Fibroblast of skin of back (primary cell): ENCODE measurements at regions not wholly inside any gene's neighbourhood (a gene's known extent, or its start where the extent isn't known, plus 50 kb on each side); places are given as distances from the start of the nearest gene placed in this dataset.
A peak's percentile ranks its signal among the peaks of the same experiment; 100 is the strongest.

Source experiments
- DNase-seq: peaks from one replicate; pipeline ENCODE4 v3.0.0-alpha.2; 2013

- DNase-seq, result peak; percentile 91
These were observed 462.3 kb downstream of the MEIS1 start for GRCh38 chr2:66897181-66897580.

GRCh38 chr2:66897691-66898150 is 462.8 kb downstream of the MEIS1 start:
- DNase-seq, result peak; percentile 67

GRCh38 chr2:66899109-66899508 is 464.2 kb downstream of the MEIS1 start:
- DNase-seq, result peak; percentile 30

DNA sequence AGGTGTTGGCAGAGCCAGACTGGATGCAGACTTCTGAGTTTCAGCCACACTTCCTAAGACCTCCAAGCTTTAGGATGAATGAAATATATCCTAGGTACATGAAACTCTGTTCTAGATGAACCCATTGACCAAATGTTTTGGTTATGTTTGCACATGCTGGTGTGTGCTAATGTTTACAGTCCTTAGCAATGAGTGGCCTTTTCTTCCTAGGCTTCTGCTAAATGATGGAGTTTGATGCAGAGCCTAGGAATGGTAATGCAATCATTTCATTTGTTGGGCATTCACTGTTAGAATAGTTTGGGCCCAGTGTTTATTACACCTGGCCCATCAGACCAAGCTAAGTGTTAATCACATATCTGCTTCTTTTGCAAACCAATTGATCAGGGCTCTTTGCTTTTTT is 464.7 kb downstream of the MEIS1 start:
- DNase-seq, result peak; percentile 11

GRCh38 chr2:66901344-66901743 is 466.4 kb downstream of the MEIS1 start:
- DNase-seq, result peak; percentile 18

DNA sequence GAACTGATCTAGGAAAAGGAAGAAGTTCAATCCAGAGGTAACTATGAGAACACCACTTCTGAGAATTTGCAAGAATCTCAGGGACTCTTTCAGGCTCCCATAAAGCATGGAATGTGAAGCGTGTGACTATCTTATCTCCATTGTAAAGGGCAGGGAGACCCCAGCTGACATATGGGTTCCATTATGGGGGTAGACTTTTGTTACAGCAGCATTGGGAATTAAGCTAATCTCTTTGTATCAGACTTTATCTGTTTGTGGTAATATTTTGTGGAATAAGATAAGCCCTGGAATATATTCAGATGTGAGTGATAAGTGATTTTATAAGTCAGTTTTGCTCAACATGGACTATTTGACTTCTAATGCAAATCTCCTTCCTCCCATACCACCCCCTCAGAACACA is 468.3 kb downstream of the MEIS1 start:
- no peak for DNase-seq

DNA sequence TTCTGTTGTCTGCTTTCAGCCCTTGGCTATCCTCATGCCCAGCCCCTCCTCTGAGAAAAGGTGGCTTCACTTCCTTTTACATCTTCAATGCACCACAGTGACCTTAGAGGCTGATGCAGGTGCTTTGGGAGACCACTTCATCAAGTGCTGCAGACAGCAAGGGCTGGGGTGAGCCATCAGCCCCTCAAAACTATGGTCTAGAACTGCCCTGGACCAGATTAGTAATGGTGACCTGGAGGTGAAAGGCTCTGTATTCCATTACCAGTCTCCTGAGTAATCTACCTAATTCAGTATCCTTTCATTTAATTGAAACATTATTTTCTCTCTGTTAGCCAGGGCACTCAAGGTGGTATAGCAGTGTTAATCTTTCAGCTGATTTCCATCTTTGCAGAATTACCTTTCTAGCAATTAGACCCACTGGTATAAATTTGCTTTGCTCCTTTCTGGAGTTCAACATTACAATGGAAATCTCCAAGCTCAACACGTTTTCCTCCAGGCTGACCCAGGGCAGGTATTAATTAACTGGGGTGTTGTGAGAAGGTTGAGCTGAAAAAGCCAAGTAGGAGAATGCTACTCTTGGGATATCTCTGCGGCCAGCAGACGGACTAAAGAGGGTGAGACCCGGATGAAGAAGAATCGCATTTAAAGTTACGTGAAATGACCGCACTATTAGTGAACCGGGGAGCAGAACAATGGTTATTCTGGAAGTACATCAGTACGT is 469.0 kb downstream of the MEIS1 start:
- DNase-seq, result no peak

GRCh38 chr2:66915237-66915636 is 480.3 kb downstream of the MEIS1 start:
- DNase-seq, result peak; percentile 66

DNA sequence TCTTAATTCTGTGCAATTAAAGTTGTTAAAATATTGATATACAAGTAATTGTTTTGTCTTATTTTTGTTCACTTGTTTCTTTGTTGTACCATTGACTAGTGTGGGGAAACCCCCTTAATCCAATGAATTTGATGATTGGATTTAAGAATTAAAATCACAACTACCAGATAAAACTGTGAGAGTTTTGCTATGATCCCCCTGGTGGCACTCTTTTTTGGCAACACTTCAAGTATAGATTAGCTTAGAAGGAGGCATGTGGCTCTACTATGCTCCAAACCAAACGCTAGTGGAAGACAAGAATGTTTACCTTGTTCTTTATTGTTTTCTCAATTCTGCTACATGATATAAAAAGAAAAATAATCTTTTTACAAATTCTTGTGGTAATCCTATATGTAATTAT is 477.8 kb upstream of the ETAA1 start:
- no peak for DNase-seq

- no peak for DNase-seq
These were observed 476.7 kb upstream of the ETAA1 start for GRCh38 chr2:66920415-66920814.

DNA sequence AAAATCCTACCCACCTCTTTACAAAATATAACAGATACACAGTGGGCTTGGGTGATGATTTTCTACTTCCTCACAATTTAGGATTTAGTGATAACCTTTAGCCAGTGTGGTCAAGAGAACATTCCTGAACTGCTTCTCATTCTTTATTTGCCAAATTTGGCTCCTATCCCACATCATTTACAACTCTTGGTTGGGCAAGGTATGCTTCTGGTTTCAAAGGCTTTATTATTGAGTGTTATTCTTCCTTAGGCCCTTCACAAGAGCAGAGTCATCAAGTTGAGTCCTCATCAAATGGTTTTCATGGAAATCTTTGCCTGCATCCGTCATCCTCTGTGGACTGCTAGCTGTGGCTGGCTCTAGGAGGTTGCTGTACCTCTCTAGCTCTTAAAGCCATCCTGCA is 472.0 kb upstream of the ETAA1 start:
- peak; percentile 40 for DNase-seq

DNA sequence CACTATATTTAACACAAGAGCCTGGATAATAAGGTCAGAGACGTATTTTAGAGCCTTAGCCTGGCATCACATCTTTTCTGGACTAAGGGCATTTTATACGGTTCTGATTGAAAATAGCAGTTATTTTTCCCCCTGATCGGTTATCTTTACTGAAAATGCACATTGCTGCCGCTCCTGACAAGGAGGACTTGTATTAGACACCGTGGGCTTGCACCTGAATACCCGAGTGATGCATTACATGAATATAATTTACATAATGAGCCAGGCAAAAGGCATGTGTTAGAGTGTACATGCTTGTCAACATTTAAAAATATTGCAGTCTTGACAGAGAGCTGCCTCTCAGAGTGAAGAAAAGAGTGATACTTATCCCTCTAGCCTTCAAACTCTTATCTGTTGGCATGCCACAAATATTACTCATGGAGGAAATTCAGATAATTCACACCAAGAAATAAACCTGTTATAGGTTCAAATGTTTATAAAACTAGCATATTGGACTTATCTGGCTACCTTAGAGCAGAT is 470.5 kb upstream of the ETAA1 start:
- DNase-seq, result no peak

GRCh38 chr2:66929632-66930338 is 467.3 kb upstream of the ETAA1 start:
- DNase-seq, result peak; percentile 82

DNA sequence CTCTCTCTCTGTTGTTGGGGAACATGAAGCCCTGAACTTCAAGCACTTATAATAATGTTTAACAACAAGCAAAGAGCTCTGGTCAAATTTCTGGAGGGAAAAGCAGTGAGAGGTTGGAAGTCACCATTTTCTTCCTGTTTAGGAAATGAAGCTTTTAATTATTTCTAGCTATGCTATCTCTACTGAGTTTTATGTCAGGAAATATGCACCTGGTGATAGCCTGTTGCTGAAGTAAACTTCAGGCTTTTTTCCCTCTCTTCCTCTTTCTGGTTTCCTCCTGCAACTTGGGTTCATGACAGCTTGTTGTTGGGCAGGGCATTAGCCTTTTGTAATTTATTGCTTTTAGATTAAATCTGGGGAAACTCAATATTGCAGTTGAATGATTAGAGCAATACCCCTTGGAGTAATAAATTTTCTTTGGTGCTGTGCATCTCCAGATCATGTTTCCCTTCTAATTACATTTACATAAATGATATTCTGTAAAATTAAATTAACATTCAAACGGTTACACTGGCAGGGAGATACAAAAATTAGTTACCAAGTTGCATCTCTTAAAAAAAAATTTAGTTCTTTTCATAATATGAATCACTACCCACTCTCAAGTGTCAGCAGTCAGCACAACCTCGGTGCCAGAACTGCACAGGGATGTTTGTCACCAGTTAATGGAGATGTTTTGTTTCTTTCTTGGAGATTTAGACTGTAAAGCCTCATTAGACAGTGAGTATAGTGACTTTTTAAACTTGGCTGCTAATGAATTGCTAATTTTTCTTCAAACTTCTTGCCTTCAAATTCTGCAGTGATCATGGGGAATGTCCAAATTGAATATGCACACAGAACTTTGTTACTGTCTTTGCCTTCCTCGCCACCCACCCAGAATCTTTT is 466.6 kb upstream of the ETAA1 start:
- no peak for DNase-seq

DNA sequence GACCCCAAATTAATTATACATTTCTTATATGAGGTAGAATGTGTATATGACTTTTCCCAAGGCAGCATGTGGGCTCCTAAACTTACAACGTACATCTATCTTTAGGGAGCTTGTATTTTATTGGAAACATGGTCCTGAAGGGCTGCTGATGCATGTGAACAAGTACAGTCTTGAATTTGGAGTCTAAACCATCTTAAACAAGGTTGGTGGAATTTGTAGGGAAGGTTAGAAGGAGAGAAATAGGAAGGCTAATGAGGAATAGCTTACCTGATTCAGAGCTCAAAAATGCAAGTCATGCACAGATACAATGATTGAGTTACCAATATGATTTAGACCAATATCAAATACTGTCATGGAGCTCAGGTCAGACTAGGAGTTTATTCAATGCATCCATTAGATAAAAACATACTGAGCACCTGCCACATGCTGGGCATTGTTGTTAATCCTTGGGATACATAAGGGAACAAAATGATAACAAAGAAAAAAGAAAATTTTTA is 458.6 kb upstream of the ETAA1 start:
- no peak for DNase-seq

DNA sequence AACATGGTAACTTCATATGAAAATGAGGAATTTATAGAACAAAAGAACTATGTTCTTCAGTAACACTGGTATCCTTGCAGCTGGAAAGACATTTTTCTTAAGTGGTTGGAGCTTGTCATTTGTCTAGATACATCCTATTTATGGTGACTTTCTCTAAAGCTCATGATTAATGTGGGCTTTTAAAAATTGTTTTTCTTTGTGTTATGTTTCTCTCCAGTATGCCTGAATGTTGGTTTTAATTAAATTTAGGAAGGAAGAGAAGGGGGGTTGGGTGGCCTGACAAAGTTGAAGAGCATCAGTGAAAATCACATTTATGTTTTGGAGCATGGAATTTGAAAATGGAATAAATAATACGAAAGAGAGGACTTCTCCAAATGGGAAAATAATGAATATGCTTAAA is 457.1 kb upstream of the ETAA1 start:
- no peak for DNase-seq

- DNase-seq, result no peak
These were observed 448.9 kb upstream of the ETAA1 start for GRCh38 chr2:66948234-66948633.

- DNase-seq, result no peak
These were observed 439.9 kb upstream of the ETAA1 start for GRCh38 chr2:66957198-66957597.

- peak; percentile 5 for DNase-seq
These were observed 439.5 kb upstream of the ETAA1 start for GRCh38 chr2:66957677-66958076.

GRCh38 chr2:66960161-66960560 is 437.0 kb upstream of the ETAA1 start:
- DNase-seq, result no peak

DNA sequence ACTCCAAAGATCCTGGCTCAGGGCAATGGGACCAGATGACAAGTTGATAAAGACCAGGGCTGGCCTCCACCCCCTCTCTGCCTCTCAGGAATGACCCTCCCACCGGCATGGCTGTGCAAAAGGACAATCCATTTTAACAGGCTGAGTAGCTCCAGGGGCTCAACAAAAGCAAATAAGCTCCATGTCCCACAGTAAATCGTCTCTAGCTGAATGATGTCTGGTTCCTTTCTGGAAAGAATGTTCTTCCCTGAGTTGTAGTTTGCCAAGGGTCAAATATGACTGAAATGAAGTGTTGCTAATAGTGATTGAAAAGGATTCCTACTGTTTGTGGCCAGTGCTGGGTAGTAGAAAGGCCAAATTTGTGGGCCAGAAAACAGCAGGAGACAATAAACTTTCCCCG is 434.4 kb upstream of the ETAA1 start:
- no peak for DNase-seq

- DNase-seq, result no peak
These were observed 430.5 kb upstream of the ETAA1 start for GRCh38 chr2:66966631-66967030.

DNA sequence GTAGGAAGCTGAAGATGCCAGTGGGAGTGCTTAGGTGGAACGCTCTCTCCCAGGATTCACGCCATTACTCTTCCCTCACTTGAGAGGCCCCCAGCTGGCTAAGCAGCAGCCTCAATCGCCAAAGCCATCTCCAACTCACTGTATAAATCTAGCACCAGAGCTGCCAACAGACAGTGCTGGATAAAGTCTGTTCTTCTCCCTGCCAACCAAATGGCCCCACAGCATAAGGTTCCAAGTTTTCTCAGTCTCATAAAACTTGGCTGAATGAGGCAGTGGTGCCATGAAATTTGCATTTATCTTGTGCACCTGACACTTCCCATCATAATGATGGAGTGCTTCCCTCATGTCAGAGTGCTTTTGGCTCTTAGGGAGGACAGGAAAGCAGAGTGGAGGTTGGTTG is 428.2 kb upstream of the ETAA1 start:
- no peak for DNase-seq
